ENCODE measurements at regions not wholly inside any gene's neighbourhood (a gene's known extent, or its start where the extent isn't known, plus 50 kb on each side); places are given as distances from the start of the nearest gene placed in this dataset.

- FAIRE-seq = no peak
- no peaks in the 10 kb centered on the region for H3K4me1 ChIP-seq (ENCODE audit: control insufficient read depth in 2 of 3, insufficient read depth in 2 of 3, low read depth in 1 of 3, low read length in 3 of 3)
- DNase-seq = peak in 1 of 5 donors; percentile 14
- intact Hi-C loops (cut with DNase I) = no loop called here
- H3K9ac ChIP-seq (ENCODE audit: low read length in 3 of 3) = no peak overlapping the region
- no peaks in the 10 kb centered on the region for H3K27me3 ChIP-seq (ENCODE audit: control insufficient read depth, insufficient read depth, low read length)
- no peak overlapping the region for H3K27ac ChIP-seq (ENCODE audit: low read depth in 2 of 2, low read length in 2 of 2)
- no peak for TF ChIP-seq CTCF (IDR thresholded peaks at IDR 0.05; ENCODE audit: borderline replicate concordance, extremely low read depth, insufficient read depth)
- no peak overlapping the region for H3K4me3 ChIP-seq (ENCODE audit: low read length in 3 of 3)
- no peaks in the 10 kb centered on the region for H3K9me3 ChIP-seq (ENCODE audit: control insufficient read depth in 2 of 3, insufficient read depth in 1 of 3, low read length in 3 of 3)
- H3K36me3 ChIP-seq (ENCODE audit: control insufficient read depth in 2 of 3, insufficient read depth in 3 of 3, low read length in 3 of 3) = no peaks in the 10 kb centered on the region
These were observed 274.3 kb downstream of the ISL1 start for GRCh38 chr5:51657340-51658240.

GRCh38 chr5:51661646-51662265, 278.5 kb downstream of the ISL1 start:
- Histone ChIP-seq H3K27ac (ENCODE audit: low read depth in 2 of 2, low read length in 2 of 2) (no peak overlapping the region), H3K4me1 (ENCODE audit: control insufficient read depth in 2 of 3, insufficient read depth in 2 of 3, low read depth in 1 of 3, low read length in 3 of 3) (no peaks in the 10 kb centered on the region), H3K4me3 (ENCODE audit: low read length in 3 of 3) (no peak overlapping the region), H3K9ac (ENCODE audit: low read length in 3 of 3) (no peak overlapping the region), H3K36me3 (ENCODE audit: control insufficient read depth in 2 of 3, insufficient read depth in 3 of 3, low read length in 3 of 3) (no peaks in the 10 kb centered on the region), H3K27me3 (ENCODE audit: control insufficient read depth, insufficient read depth, low read length) (no peaks in the 10 kb centered on the region), H3K9me3 (ENCODE audit: control insufficient read depth in 2 of 3, insufficient read depth in 1 of 3, low read length in 3 of 3) (no peaks in the 10 kb centered on the region)
- intact Hi-C loops (cut with DNase I) = no loop called here
- no peak for TF ChIP-seq CTCF (IDR thresholded peaks at IDR 0.05; ENCODE audit: borderline replicate concordance, extremely low read depth, insufficient read depth)
- FAIRE-seq (no peak), DNase-seq (no peak)

DNA sequence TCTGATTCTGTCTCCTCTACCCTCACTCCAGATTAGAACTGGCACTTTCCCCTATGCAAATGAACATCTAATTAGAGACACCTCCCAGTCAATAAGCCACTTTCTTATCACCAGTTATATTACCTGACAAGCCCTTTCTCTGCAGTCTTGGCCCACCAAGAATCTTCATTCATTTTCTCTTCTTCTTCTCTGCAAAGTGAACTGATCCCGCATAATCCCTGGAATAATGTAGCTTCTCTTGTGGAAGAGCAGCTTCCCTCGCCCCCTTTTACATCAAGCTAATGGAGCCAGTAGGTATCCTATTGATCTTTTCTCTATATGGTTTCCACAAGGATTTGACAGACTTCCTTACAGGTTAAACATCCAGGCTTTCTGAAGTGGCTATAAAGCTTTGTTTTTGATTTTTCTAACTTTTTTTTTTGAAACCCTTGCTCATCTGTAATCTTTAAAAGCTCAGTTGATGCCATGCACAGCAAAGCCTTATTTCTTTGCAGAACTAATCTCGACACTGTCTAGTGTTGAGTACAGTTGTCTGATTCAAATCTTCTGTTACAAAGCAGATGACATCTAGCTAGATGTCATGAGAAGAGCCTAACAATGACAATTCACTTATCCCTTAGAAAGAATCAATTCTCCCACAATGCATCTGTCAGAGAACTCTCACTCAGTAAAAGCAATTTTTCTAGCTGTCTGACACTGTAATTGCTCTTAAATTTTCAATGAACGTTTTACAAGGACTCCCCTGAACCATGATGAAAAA, 281.4 kb downstream of the ISL1 start:
- no peaks in the 10 kb centered on the region for H3K4me1 ChIP-seq (ENCODE audit: control insufficient read depth in 2 of 3, insufficient read depth in 2 of 3, low read depth in 1 of 3, low read length in 3 of 3)
- H3K27me3 ChIP-seq (ENCODE audit: control insufficient read depth, insufficient read depth, low read length) = no peaks in the 10 kb centered on the region
- intact Hi-C loops (cut with DNase I) = no loop called here
- no peaks in the 10 kb centered on the region for H3K9me3 ChIP-seq (ENCODE audit: control insufficient read depth in 2 of 3, insufficient read depth in 1 of 3, low read length in 3 of 3)
- no peak overlapping the region for H3K9ac ChIP-seq (ENCODE audit: low read length in 3 of 3)
- no peak overlapping the region for H3K27ac ChIP-seq (ENCODE audit: low read depth in 2 of 2, low read length in 2 of 2)
- H3K4me3 ChIP-seq (ENCODE audit: low read length in 3 of 3) = no peak overlapping the region
- H3K36me3 ChIP-seq (ENCODE audit: control insufficient read depth in 2 of 3, insufficient read depth in 3 of 3, low read length in 3 of 3) = no peaks in the 10 kb centered on the region
- TF ChIP-seq CTCF (IDR thresholded peaks at IDR 0.05; ENCODE audit: borderline replicate concordance, extremely low read depth, insufficient read depth) = no peak
- no peak for DNase-seq
- FAIRE-seq = no peak
